HG03575 (cell line): ENCODE measurements at regions not wholly inside any gene's neighbourhood (a gene's known extent, or its start where the extent isn't known, plus 50 kb on each side); places are given as distances from the start of the nearest gene placed in this dataset.

Experiments used
- ATAC-seq: cut with Tn5 transposase; IDR thresholded peaks from one replicate; pipeline ENCODE4 v1.9.1; 2021; ENCODE audit not compliant: unreplicated experiment, insufficient number of reproducible peaks, low FRiP score; ENCODE audit errors: extremely low read depth

GRCh38 chr10:111187096-111187495 is 110.3 kb downstream of the ADRA2A start:
- no peak for ATAC-seq

GRCh38 chr10:111199587-111199986 is 122.8 kb downstream of the ADRA2A start:
- ATAC-seq = no peak

GRCh38 chr10:111200505-111201186 is 123.8 kb downstream of the ADRA2A start:
- no peak for ATAC-seq

GRCh38 chr10:111203615-111204014 is 126.8 kb downstream of the ADRA2A start:
- ATAC-seq = no peak

GRCh38 chr10:111204838-111205237 is 128.0 kb downstream of the ADRA2A start:
- ATAC-seq = no peak

GRCh38 chr10:111206521-111206920 is 129.7 kb downstream of the ADRA2A start:
- ATAC-seq = no peak

- no peak for ATAC-seq
Measured at GRCh38 chr10:111207500-111207899, 130.7 kb downstream of the ADRA2A start.

- no peak for ATAC-seq
Measured at GRCh38 chr10:111208951-111209350, 132.1 kb downstream of the ADRA2A start.

GRCh38 chr10:111209692-111210091 is 132.9 kb downstream of the ADRA2A start:
- ATAC-seq = no peak

- no peak for ATAC-seq
Measured at GRCh38 chr10:111211241-111211640, 134.4 kb downstream of the ADRA2A start.

GRCh38 chr10:111211706-111212105 is 134.9 kb downstream of the ADRA2A start:
- no peak for ATAC-seq

GRCh38 chr10:111221682-111222480 is 145.1 kb downstream of the ADRA2A start:
- ATAC-seq = no peak

- no peak for ATAC-seq
Measured at GRCh38 chr10:111222961-111223360, 146.1 kb downstream of the ADRA2A start.

GRCh38 chr10:111231779-111232178 is 154.9 kb downstream of the ADRA2A start:
- no peak for ATAC-seq

GRCh38 chr10:111233439-111233838 is 156.6 kb downstream of the ADRA2A start:
- ATAC-seq = no peak

GRCh38 chr10:111234234-111234913 is 157.5 kb downstream of the ADRA2A start:
- no peak for ATAC-seq

- ATAC-seq = no peak
Measured at GRCh38 chr10:111234914-111235302, 158.1 kb downstream of the ADRA2A start.

GRCh38 chr10:111240348-111240747 is 163.5 kb downstream of the ADRA2A start:
- ATAC-seq = no peak

- no peak for ATAC-seq
Measured at GRCh38 chr10:111243126-111243525, 166.3 kb downstream of the ADRA2A start.

- no peak for ATAC-seq
Measured at GRCh38 chr10:111246136-111246535, 169.3 kb downstream of the ADRA2A start.
